Suprapubic skin (tissue), 3 donors: ENCODE measurements at regions not wholly inside any gene's neighbourhood (a gene's known extent, or its start where the extent isn't known, plus 50 kb on each side); places are given as distances from the start of the nearest gene placed in this dataset.

Experiments used
- EP300 ChIP-seq: sonication (generic); formaldehyde crosslinking; IDR thresholded peaks from one replicate; pipeline ENCODE4 v1.6.1; 2017; ENCODE audit warnings: antibody characterized with exemption
- POLR2A ChIP-seq, 2 donors: fragments of 450-650 bp; IDR thresholded peaks; one replicate each; pipeline ENCODE4 v1.6.1; 2017; ENCODE audit warnings: antibody characterized with exemption in 2 of 2, mild to moderate bottlenecking in 2 of 2, moderate library complexity in 2 of 2
- TF ChIP-seq, protein P1 (sequence below), 2 donors: fragments of 200-600 bp in 1 of 2; fragments of 450-650 bp in 1 of 2; sonication (generic) in 1 of 2; IDR thresholded peaks; one replicate each; pipeline ENCODE4 v1.5.1; 2016 to 2019; ENCODE audit warnings: antibody characterized with exemption in 2 of 2, mild to moderate bottlenecking in 1 of 2, moderate library complexity in 1 of 2

DNA sequence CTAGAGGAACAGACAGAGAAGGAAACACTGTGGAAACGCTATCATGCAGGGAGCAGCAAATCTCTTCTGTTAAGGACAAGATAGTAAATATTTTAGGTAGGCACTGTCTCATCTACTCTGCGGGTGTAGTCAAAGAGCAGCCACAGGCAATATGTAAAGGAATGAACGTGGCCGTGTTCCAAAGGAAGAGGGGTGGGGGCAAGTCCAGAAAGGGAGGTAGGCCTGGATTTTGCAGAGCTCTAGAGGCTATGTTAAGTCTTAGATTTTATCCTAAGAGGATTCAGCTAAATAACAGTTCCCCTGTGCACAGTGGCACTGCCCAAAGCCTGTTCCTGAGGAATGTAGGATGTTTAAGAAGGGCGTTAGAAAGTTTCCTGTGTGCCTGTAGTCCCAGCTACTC, 161.6 kb downstream of the ACTL7B start:
- no peak for TF ChIP-seq EP300
- TF ChIP-seq, protein P1, sequence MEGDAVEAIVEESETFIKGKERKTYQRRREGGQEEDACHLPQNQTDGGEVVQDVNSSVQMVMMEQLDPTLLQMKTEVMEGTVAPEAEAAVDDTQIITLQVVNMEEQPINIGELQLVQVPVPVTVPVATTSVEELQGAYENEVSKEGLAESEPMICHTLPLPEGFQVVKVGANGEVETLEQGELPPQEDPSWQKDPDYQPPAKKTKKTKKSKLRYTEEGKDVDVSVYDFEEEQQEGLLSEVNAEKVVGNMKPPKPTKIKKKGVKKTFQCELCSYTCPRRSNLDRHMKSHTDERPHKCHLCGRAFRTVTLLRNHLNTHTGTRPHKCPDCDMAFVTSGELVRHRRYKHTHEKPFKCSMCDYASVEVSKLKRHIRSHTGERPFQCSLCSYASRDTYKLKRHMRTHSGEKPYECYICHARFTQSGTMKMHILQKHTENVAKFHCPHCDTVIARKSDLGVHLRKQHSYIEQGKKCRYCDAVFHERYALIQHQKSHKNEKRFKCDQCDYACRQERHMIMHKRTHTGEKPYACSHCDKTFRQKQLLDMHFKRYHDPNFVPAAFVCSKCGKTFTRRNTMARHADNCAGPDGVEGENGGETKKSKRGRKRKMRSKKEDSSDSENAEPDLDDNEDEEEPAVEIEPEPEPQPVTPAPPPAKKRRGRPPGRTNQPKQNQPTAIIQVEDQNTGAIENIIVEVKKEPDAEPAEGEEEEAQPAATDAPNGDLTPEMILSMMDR (IDR thresholded peaks at IDR 0.05) = no peak
- TF ChIP-seq POLR2A (IDR thresholded peaks at IDR 0.05) = no peak
